ELF-1 (cell line): ENCODE measurements at regions not wholly inside any gene's neighbourhood (a gene's known extent, or its start where the extent isn't known, plus 50 kb on each side); places are given as distances from the start of the nearest gene placed in this dataset.
"Not testable (repeated sequence)": the region's sequence is repeated elsewhere in the genome, so short reads cannot be mapped to it uniquely, and the experiment has no call there.

Experiments used
- DNase-seq: peaks from one replicate; pipeline ENCODE4 v3.0.0-alpha.2; 2016; ENCODE audit warnings: low read depth, low spot score

GRCh38 chr7:124155432-124156022, 122.7 kb upstream of the TMEM229A start:
- DNase-seq: no peak

- DNase-seq: peak; percentile 36
Measured at GRCh38 chr7:124152859-124153692, 120.2 kb upstream of the TMEM229A start.

GRCh38 chr7:124137664-124138063, 104.8 kb upstream of the TMEM229A start:
- no peak for DNase-seq

- DNase-seq: no peak
Measured at GRCh38 chr7:124124201-124124600, 91.3 kb upstream of the TMEM229A start.

- no peak for DNase-seq
Measured at GRCh38 chr7:124120911-124121310, 88.0 kb upstream of the TMEM229A start.

GRCh38 chr7:124113045-124113444, 80.2 kb upstream of the TMEM229A start:
- no peak for DNase-seq

GRCh38 chr7:124106575-124106974, 73.7 kb upstream of the TMEM229A start:
- no peak for DNase-seq

GRCh38 chr7:124101173-124101768, 68.4 kb upstream of the TMEM229A start:
- DNase-seq: no peak

- DNase-seq: no peak
Measured at GRCh38 chr7:124100190-124100589, 67.3 kb upstream of the TMEM229A start.

GRCh38 chr7:124099585-124099984, 66.7 kb upstream of the TMEM229A start:
- DNase-seq: not testable (repeated sequence)

GRCh38 chr7:124089621-124090020, 56.8 kb upstream of the TMEM229A start:
- DNase-seq: no peak

- no peak for DNase-seq
Measured at GRCh38 chr7:124088590-124088989, 55.7 kb upstream of the TMEM229A start.

- DNase-seq: no peak
Measured at GRCh38 chr7:124086843-124087242, 54.0 kb upstream of the TMEM229A start.

GRCh38 chr7:124085179-124085578, 52.3 kb upstream of the TMEM229A start:
- DNase-seq: no peak

- no peak for DNase-seq
Measured at GRCh38 chr7:124084024-124084423, 51.2 kb upstream of the TMEM229A start.
